GM13977 (cell line): ENCODE measurements at regions not wholly inside any gene's neighbourhood (a gene's known extent, or its start where the extent isn't known, plus 50 kb on each side); places are given as distances from the start of the nearest gene placed in this dataset.

Source experiments
- DNase-seq: peaks from one replicate; pipeline ENCODE4 v3.0.0; 2012; ENCODE audit warnings: low spot score
- CTCF ChIP-seq: IDR thresholded peaks from 2 replicates; pipeline ENCODE4 v1.5.1; 2012; ENCODE audit warnings: mild to moderate bottlenecking, control low read depth; ENCODE audit not compliant: insufficient read depth; ENCODE audit errors: extremely low read depth, missing control alignments
- in situ Hi-C: fragments of 300-500 bp; cut with MboI; formaldehyde crosslinking; loops from one replicate; pipeline ENCODE4 v1.12.0; 2022; ENCODE audit warnings: low sequenced_read_pairs, low pct_unique_long_range_greater_than_20kb, mixed read lengths, inconsistent platforms; ENCODE audit not compliant: unreplicated experiment

- no peak for DNase-seq
- no peak for TF ChIP-seq CTCF
- in situ Hi-C loops = no loop called here
Measured at GRCh38 chr9:119634006-119634405, 264.8 kb upstream of the BRINP1 start.

GRCh38 chr9:119611565-119611964 is 242.3 kb upstream of the BRINP1 start:
- in situ Hi-C loops = no loop called here
- TF ChIP-seq CTCF = no peak
- DNase-seq = no peak

- in situ Hi-C loops = no loop called here
- no peak for TF ChIP-seq CTCF
- DNase-seq = no peak
Measured at GRCh38 chr9:119609277-119609971, 240.2 kb upstream of the BRINP1 start.

GRCh38 chr9:119601632-119602031 is 232.4 kb upstream of the BRINP1 start:
- in situ Hi-C loops = no loop called here
- no peak for DNase-seq
- TF ChIP-seq CTCF = no peak

- DNase-seq = no peak
- no peak for TF ChIP-seq CTCF
- in situ Hi-C loops = no loop called here
Measured at GRCh38 chr9:119597499-119597898, 228.3 kb upstream of the BRINP1 start.

- DNase-seq = no peak
- no peak for TF ChIP-seq CTCF
- in situ Hi-C loops = no loop called here
Measured at GRCh38 chr9:119596703-119597102, 227.5 kb upstream of the BRINP1 start.
